ENCODE measurements at regions not wholly inside any gene's neighbourhood (a gene's known extent, or its start where the extent isn't known, plus 50 kb on each side); places are given as distances from the start of the nearest gene placed in this dataset.

- TF ChIP-seq YY1 (IDR thresholded peaks at IDR 0.05; ENCODE audit: insufficient read depth, insufficient read length) (no peak), ZNF274 (IDR thresholded peaks at IDR 0.05; ENCODE audit: low read depth, low read length) (no peak)
These were observed 372.9 kb downstream of the EN1 start for GRCh38 chr2:118474541-118474920.

All from NT2/D1 (cell line).